Breast epithelium (tissue), 3 donors: ENCODE measurements at regions not wholly inside any gene's neighbourhood (a gene's known extent, or its start where the extent isn't known, plus 50 kb on each side); places are given as distances from the start of the nearest gene placed in this dataset.

Experiments
- CTCF ChIP-seq, 3 donors: fragments of 450-650 bp; IDR thresholded peaks; one replicate each; pipeline ENCODE4 v1.5.1; 2016 to 2017; ENCODE audit warnings: antibody characterized with exemption in 3 of 3, mild to moderate bottlenecking in 3 of 3, moderate library complexity in 3 of 3
- POLR2A ChIP-seq: fragments of 450-650 bp; IDR thresholded peaks from one replicate; pipeline ENCODE4 v1.6.1; 2016; ENCODE audit warnings: antibody characterized with exemption, mild to moderate bottlenecking, moderate library complexity
- POLR2AphosphoS5 ChIP-seq, 3 donors: sonication (generic); formaldehyde crosslinking; IDR thresholded peaks; one replicate each; pipeline ENCODE4 v1.6.1; 2017; ENCODE audit warnings: antibody characterized with exemption in 3 of 3

DNA sequence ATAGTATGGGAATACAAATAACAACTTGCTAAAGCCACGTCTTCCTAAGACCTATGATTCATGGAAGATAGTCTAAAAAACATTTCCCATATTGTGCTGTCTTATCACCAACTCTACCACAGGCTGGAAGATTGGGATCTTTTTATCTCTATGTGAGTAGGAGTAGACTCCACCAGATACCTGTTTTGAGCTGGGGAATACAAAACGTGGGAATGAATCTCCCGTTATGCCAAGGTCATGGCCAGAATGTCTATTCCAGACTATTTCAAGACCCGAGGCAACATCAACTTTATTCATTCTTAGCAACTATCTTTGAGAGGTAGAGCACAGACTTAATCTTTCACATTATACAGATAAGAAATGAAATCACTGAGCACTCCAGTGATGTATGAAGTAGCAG is 2350.9 kb upstream of the WWC1 start:
- TF ChIP-seq CTCF (IDR thresholded peaks at IDR 0.05) (no peak), POLR2A (no peak), POLR2AphosphoS5 (IDR thresholded peaks at IDR 0.05) (no peak)
